SK-N-SH (cell line): ENCODE measurements at regions not wholly inside any gene's neighbourhood (a gene's known extent, or its start where the extent isn't known, plus 50 kb on each side); places are given as distances from the start of the nearest gene placed in this dataset.

Experiments used
- CTCF ChIA-PET: fragments of 300-600, 350-600 bp; formaldehyde crosslinking; extraction: SDS; loops from one replicate; lab custom pipeline; 2021; lab: Yijun Ruan, JAX
- POLR2A ChIA-PET: fragments of 350-600 bp; sonication (Branson Sonifier 250); formaldehyde crosslinking; extraction: SDS; loops from one replicate; lab custom pipeline; 2020; ENCODE audit warnings: antibody characterized with exemption, inconsistent platforms; lab: Yijun Ruan, JAX
- DNase-seq: peaks from one replicate; pipeline ENCODE4 v3.0.0; 2012
- H2AFZ ChIP-seq: fragments of 200-600 bp; sonication (generic); 2 replicates; pipeline ENCODE4 v1.8.1; 2016; ENCODE audit warnings: antibody characterized with exemption, mild to moderate bottlenecking, low read depth
- H3F3A ChIP-seq: fragments of 200-600 bp; sonication (generic); replicated peaks from 2 replicates; pipeline ENCODE3; 2016; ENCODE audit warnings: antibody characterized with exemption, mild to moderate bottlenecking; ENCODE audit not compliant: insufficient read depth
- H3K27ac ChIP-seq, 2 experiments: fragments of 200-500 bp in 1 of 2; fragments of 200-600 bp in 1 of 2; sonication (Bioruptor generic) in 1 of 2; sonication (generic), shearing (Covaris generic) in 1 of 2; 2 replicates each; pipeline versions ENCODE4 v1.5.1 to v1.6.1; 2014 to 2016; ENCODE audit warnings: low read depth in 2 of 2, inconsistent platforms in 1 of 2, low read length in 1 of 2, mild to moderate bottlenecking in 1 of 2, mixed read lengths in 1 of 2
- H3K27me3 ChIP-seq: fragments of 200-600 bp; sonication (generic), shearing (Covaris generic); 2 replicates; pipeline ENCODE4 v1.6.1; 2016; ENCODE audit warnings: mixed run types; ENCODE audit not compliant: insufficient read depth
- H3K36me3 ChIP-seq, 2 experiments: fragments of 200-500 bp in 1 of 2; fragments of 200-600 bp in 1 of 2; sonication (Bioruptor generic) in 1 of 2; sonication (generic) in 1 of 2; replicated peaks in 1 of 2; 2 replicates each; pipeline versions ENCODE3 to v1.5.1; 2014 to 2016; ENCODE audit warnings: low read length in 1 of 2, mild to moderate bottlenecking in 1 of 2; ENCODE audit not compliant: insufficient read depth in 2 of 2, control insufficient read depth in 1 of 2
- H3K4me1 ChIP-seq, 2 experiments: fragments of 200-500 bp in 1 of 2; fragments of 200-600 bp in 1 of 2; sonication (Bioruptor generic) in 1 of 2; sonication (generic), shearing (Covaris generic) in 1 of 2; 2 replicates each; pipeline versions ENCODE4 v1.5.1 to v1.6.1; 2014 to 2016; ENCODE audit warnings: low read depth in 1 of 2, low read length in 1 of 2, mixed run types in 1 of 2; ENCODE audit not compliant: insufficient read depth in 2 of 2, control insufficient read depth in 1 of 2
- H3K4me2 ChIP-seq: fragments of 200-600 bp; sonication (generic), shearing (Covaris generic); 2 replicates; pipeline ENCODE4 v1.6.1; 2017; ENCODE audit warnings: mixed run types
- H3K4me3 ChIP-seq, 2 experiments: fragments of 200-500 bp in 1 of 2; fragments of 200-600 bp in 1 of 2; sonication (Bioruptor generic) in 1 of 2; sonication (generic), shearing (Covaris generic) in 1 of 2; 2 replicates each; pipeline versions ENCODE4 v1.5.1 to v1.8.1; 2014 to 2016; ENCODE audit warnings: low read depth in 2 of 2, inconsistent platforms in 1 of 2, low read length in 1 of 2, mild to moderate bottlenecking in 1 of 2, mixed read lengths in 1 of 2, moderate library complexity in 1 of 2
- H3K79me2 ChIP-seq: fragments of 200-600 bp; sonication (generic); 2 replicates; pipeline ENCODE4 v1.8.1; 2017; ENCODE audit warnings: mild to moderate bottlenecking; ENCODE audit not compliant: insufficient read depth
- H3K9ac ChIP-seq: fragments of 200-600 bp; sonication (generic); 2 replicates; pipeline ENCODE4 v1.6.1; 2017; ENCODE audit warnings: mixed run types
- H3K9me2 ChIP-seq: fragments of 200-600 bp; sonication (generic); 2 replicates; pipeline ENCODE4 v1.6.1; 2017; ENCODE audit warnings: mixed run types
- H3K9me3 ChIP-seq: fragments of 200-600 bp; sonication (generic); 2 replicates; pipeline ENCODE4 v1.6.1; 2017; ENCODE audit warnings: mixed run types, mild to moderate bottlenecking, moderate library complexity
- H4K20me1 ChIP-seq: fragments of 200-600 bp; sonication (generic); 2 replicates; pipeline ENCODE4 v1.6.1; 2017; ENCODE audit warnings: mild to moderate bottlenecking, mixed run types; ENCODE audit not compliant: insufficient read depth
- CTCF ChIP-seq: fragments of 200-600 bp; sonication (generic); IDR thresholded peaks from 2 replicates; pipeline ENCODE4 v1.6.1; 2017; ENCODE audit warnings: antibody characterized with exemption, mild to moderate bottlenecking, moderate library complexity
- ELF1 ChIP-seq: IDR thresholded peaks from 2 replicates; pipeline ENCODE4 v1.4.0; 2012
- EZH2phosphoT487 ChIP-seq: fragments of 200-600 bp; sonication (generic); IDR thresholded peaks from 2 replicates; pipeline ENCODE4 v1.6.1; 2017; ENCODE audit warnings: low read depth, mixed run types, mild to moderate bottlenecking, antibody characterized with exemption, moderate library complexity, borderline replicate concordance
- FOSL2 ChIP-seq: IDR thresholded peaks from 2 replicates; pipeline ENCODE4 v1.4.0; 2012; ENCODE audit warnings: low read depth, mild to moderate bottlenecking, moderate library complexity, borderline replicate concordance
- FOXM1 ChIP-seq: IDR thresholded peaks from 2 replicates; pipeline ENCODE4 v1.4.0; 2012; ENCODE audit warnings: low read depth, mild to moderate bottlenecking
- GATA2 ChIP-seq: sonication (generic); formaldehyde crosslinking; IDR thresholded peaks from 2 replicates; pipeline ENCODE4 v1.5.0; 2020; ENCODE audit warnings: mild to moderate bottlenecking, missing genetic modification reagents
- JUND ChIP-seq: IDR thresholded peaks from 2 replicates; pipeline ENCODE4 v1.4.0; 2012
- MAX ChIP-seq: IDR thresholded peaks from 2 replicates; pipeline ENCODE4 v1.4.0; 2012; ENCODE audit warnings: low read depth
- MEF2A ChIP-seq: IDR thresholded peaks from 2 replicates; pipeline ENCODE4 v1.4.0; 2012; ENCODE audit warnings: low read depth, borderline replicate concordance
- NRF1 ChIP-seq: IDR thresholded peaks from 2 replicates; pipeline ENCODE4 v1.6.1; 2012; ENCODE audit warnings: low read depth, mild to moderate bottlenecking, low read length
- POLR2AphosphoS5 ChIP-seq: IDR thresholded peaks from 2 replicates; pipeline ENCODE4 v1.6.1; 2012; ENCODE audit warnings: low read depth, low read length
- RCOR1 ChIP-seq: fragments of 150-350 bp; IDR thresholded peaks from 2 replicates; pipeline ENCODE4 v1.6.1; 2017; ENCODE audit warnings: antibody characterized with exemption, low read length
- RXRA ChIP-seq: IDR thresholded peaks from 2 replicates; pipeline ENCODE4 v1.4.0; 2012; ENCODE audit warnings: low read depth, mild to moderate bottlenecking, borderline replicate concordance
- SIN3A ChIP-seq: IDR thresholded peaks from 2 replicates; pipeline ENCODE4 v1.6.1; 2012; ENCODE audit warnings: low read depth, mild to moderate bottlenecking, low read length, moderate library complexity, borderline replicate concordance
- SMC3 ChIP-seq: IDR thresholded peaks from 2 replicates; pipeline ENCODE4 v1.6.1; 2012; ENCODE audit warnings: low read depth, low read length, improper control_type of control experiment
- TAF1 ChIP-seq: IDR thresholded peaks from 2 replicates; pipeline ENCODE4 v1.6.1; 2012; ENCODE audit warnings: low read depth, mild to moderate bottlenecking, low read length, moderate library complexity, borderline replicate concordance
- TCF12 ChIP-seq: IDR thresholded peaks from 2 replicates; pipeline ENCODE4 v1.4.0; 2012
- USF2 ChIP-seq: fragments of 150-350 bp; IDR thresholded peaks from 2 replicates; pipeline ENCODE4 v1.6.1; 2017; ENCODE audit warnings: antibody characterized with exemption, low read length, low read depth, borderline replicate concordance
- ZBTB33 ChIP-seq: IDR thresholded peaks from 2 replicates; pipeline ENCODE4 v1.4.0; 2012; ENCODE audit warnings: low read depth, borderline replicate concordance
- WGBS: methylation state at CpG from one replicate; pipeline ENCODE4 v1.1.6; 2017; ENCODE audit warnings: low lambda C conversion rate; 5-methylcytosine and 5-hydroxymethylcytosine counted together
- TF ChIP-seq, protein P1 (sequence below): IDR thresholded peaks from 2 replicates; pipeline ENCODE4; 2012

DNA sequence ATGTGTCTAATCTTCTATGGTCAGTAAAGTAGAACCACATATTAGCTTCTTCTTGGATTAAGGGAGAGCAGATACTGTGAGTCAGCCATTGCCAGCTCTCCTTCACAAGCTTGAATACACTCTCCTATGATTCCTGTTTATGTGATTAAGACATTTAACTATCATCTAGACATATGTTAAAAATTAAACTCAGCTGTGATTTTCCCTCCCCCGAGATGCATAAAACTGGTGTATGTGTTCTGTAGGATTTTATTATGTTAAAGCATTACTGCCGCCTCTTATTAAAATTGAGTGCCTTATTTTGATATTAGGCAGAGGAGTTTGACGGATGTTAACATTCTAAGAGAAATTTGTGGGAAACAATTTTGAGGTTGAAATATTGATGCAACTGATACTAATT, 114.6 kb downstream of the ACTBL2 start (continued):
- TF ChIP-seq ZBTB33 = no peak
- TF ChIP-seq, protein P1, sequence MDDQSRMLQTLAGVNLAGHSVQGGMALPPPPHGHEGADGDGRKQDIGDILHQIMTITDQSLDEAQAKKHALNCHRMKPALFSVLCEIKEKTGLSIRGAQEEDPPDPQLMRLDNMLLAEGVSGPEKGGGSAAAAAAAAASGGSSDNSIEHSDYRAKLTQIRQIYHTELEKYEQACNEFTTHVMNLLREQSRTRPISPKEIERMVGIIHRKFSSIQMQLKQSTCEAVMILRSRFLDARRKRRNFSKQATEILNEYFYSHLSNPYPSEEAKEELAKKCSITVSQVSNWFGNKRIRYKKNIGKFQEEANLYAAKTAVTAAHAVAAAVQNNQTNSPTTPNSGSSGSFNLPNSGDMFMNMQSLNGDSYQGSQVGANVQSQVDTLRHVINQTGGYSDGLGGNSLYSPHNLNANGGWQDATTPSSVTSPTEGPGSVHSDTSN = peak; percentile 83
- TF ChIP-seq JUND = peak; percentile 60
- no peak for TF ChIP-seq USF2
- TF ChIP-seq NRF1 = no peak
- TF ChIP-seq TCF12 = peak; percentile 96
- TF ChIP-seq GATA2 (CRISPR knock-in tag) = 0 out of 2 replicates have a peak, but pooled peaks have one; percentile 39

DNA sequence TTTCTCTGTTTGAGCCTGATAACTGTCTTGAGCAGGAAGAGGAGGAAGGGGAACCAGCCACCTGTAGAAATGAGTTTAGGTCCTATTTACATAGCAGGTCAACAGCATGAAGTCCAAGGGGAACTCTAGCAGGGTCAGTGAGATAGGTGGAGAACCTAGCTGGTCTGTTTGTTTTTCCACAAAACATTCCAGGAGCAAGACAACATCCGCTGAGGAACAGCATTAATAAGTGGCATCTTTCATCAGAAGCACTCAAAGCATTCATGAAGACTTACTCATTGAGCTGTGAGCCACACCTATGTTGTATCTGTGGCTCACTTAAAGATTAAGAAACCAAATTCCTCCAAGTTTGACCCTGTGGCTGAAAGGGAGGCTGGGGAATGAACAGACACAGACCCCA, 115.9 kb downstream of the ACTBL2 start:
- no peak for DNase-seq
- TF ChIP-seq FOSL2 (no peak), JUND (no peak), TAF1 (no peak), SIN3A (no peak), ZBTB33 (no peak), SMC3 (no peak), CTCF (no peak), MAX (no peak), MEF2A (no peak), POLR2AphosphoS5 (no peak), TCF12 (no peak), ELF1 (no peak), EZH2phosphoT487 (no peak), RXRA (no peak), RCOR1 (no peak), FOXM1 (no peak)
- TF ChIP-seq, protein P1 = no peak
- H2AFZ ChIP-seq = no peak overlapping the region
- no peaks in the 10 kb centered on the region for H3K79me2 ChIP-seq
- no peaks in the 10 kb centered on the region for H3K9me3 ChIP-seq
- H3K9ac ChIP-seq = no peak overlapping the region
- ChIA-PET CTCF (interaction anchor here (1.1 to 1.6 kb wide), 2 partner anchors 28 to 69 kb away, joined by 3 to 4 read pairs; no protein-coding TSS in a partner anchor), POLR2A (no interaction called here)
- peak overlapping the region in 1 of 2 experiments; percentile 88; a peak in 2 of 4 replicates for H3K27ac ChIP-seq
- peaks cover 0 to 40% of the 10 kb centered on the region in 2 experiments; a peak in 2 of 4 replicates for H3K4me1 ChIP-seq
- no peaks in the 10 kb centered on the region for H3K27me3 ChIP-seq
- no peaks in the 10 kb centered on the region for H4K20me1 ChIP-seq
- H3F3A ChIP-seq = no peaks in the 10 kb centered on the region
- no peaks in the 10 kb centered on the region for H3K9me2 ChIP-seq
- no peak overlapping the region for H3K4me3 ChIP-seq
- 54% methylated on average over 1 of the region's 1 CpG for WGBS
- no peak overlapping the region for H3K4me2 ChIP-seq
- no peaks in the 10 kb centered on the region for H3K36me3 ChIP-seq
